NCI-H460 (cell line): ENCODE measurements at regions not wholly inside any gene's neighbourhood (a gene's known extent, or its start where the extent isn't known, plus 50 kb on each side); places are given as distances from the start of the nearest gene placed in this dataset.

ENCODE experiments used
- DNase-seq: peaks from one replicate; pipeline ENCODE4 v3.0.0-alpha.2; 2016; ENCODE audit warnings: low read depth; ENCODE audit errors: extremely low read depth

- no peak for DNase-seq
Measured at GRCh38 chr20:22408521-22409402, 175.6 kb downstream of the FOXA2 start.

- DNase-seq: no peak
Measured at GRCh38 chr20:22407237-22408193, 176.9 kb downstream of the FOXA2 start.

GRCh38 chr20:22404419-22405170 lies 179.8 kb downstream of the FOXA2 start:
- no peak for DNase-seq

GRCh38 chr20:22403632-22404361 lies 180.6 kb downstream of the FOXA2 start:
- DNase-seq: no peak

- DNase-seq: no peak
Measured at GRCh38 chr20:22403022-22403631, 181.2 kb downstream of the FOXA2 start.

GRCh38 chr20:22402550-22402949 lies 181.8 kb downstream of the FOXA2 start:
- DNase-seq: no peak

GRCh38 chr20:22400440-22400839 lies 183.9 kb downstream of the FOXA2 start:
- no peak for DNase-seq

GRCh38 chr20:22394583-22394982 lies 189.8 kb downstream of the FOXA2 start:
- no peak for DNase-seq

GRCh38 chr20:22390543-22390903 lies 193.8 kb downstream of the FOXA2 start:
- no peak for DNase-seq

- no peak for DNase-seq
Measured at GRCh38 chr20:22389836-22390542, 194.4 kb downstream of the FOXA2 start.

GRCh38 chr20:22387452-22387851 lies 196.9 kb downstream of the FOXA2 start:
- DNase-seq: no peak

- no peak for DNase-seq
Measured at GRCh38 chr20:22386306-22386623, 198.1 kb downstream of the FOXA2 start.

GRCh38 chr20:22385602-22386305 lies 198.6 kb downstream of the FOXA2 start:
- no peak for DNase-seq

- DNase-seq: no peak
Measured at GRCh38 chr20:22384978-22385377, 199.4 kb downstream of the FOXA2 start.

- no peak for DNase-seq
Measured at GRCh38 chr20:22383156-22383555, 201.2 kb downstream of the FOXA2 start.

GRCh38 chr20:22382742-22383141 lies 201.6 kb downstream of the FOXA2 start:
- no peak for DNase-seq

GRCh38 chr20:22381812-22382416 lies 202.5 kb downstream of the FOXA2 start:
- DNase-seq: no peak

GRCh38 chr20:22379472-22379871 lies 204.9 kb downstream of the FOXA2 start:
- DNase-seq: no peak
